Cardiac muscle cell (in vitro differentiated cells and primary cell): ENCODE measurements at regions not wholly inside any gene's neighbourhood (a gene's known extent, or its start where the extent isn't known, plus 50 kb on each side); places are given as distances from the start of the nearest gene placed in this dataset.
"Not testable (repeated sequence)": the region's sequence is repeated elsewhere in the genome, so short reads cannot be mapped to it uniquely, and the experiment has no call there.

Source experiments
- DNase-seq, 2 donors: peaks; one replicate each; pipeline versions ENCODE4 v3.0.0 to v3.0.0-alpha.2; 2010 to 2017; ENCODE audit warnings: low read depth in 1 of 2, low spot score in 1 of 2
- H3K27ac ChIP-seq: fragments of 200-600 bp; sonication (generic); 2 replicates; pipeline ENCODE4 v1.5.1; 2016
- H3K27me3 ChIP-seq: fragments of 200-600 bp; sonication (generic); 2 replicates; pipeline ENCODE4 v1.6.0; 2016; ENCODE audit warnings: control low read depth
- H3K36me3 ChIP-seq: fragments of 200-600 bp; sonication (generic); 2 replicates; pipeline ENCODE4 v1.5.1; 2016; ENCODE audit warnings: control low read depth
- H3K4me1 ChIP-seq: fragments of 200-600 bp; sonication (generic); 2 replicates; pipeline ENCODE4 v1.8.1; 2017; ENCODE audit warnings: low read depth, mild to moderate bottlenecking, mixed run types
- H3K4me3 ChIP-seq: fragments of 200-600 bp; sonication (generic); 2 replicates; pipeline ENCODE4 v1.5.1; 2016; ENCODE audit warnings: mild to moderate bottlenecking
- H3K9me3 ChIP-seq: fragments of 200-600 bp; sonication (generic); 2 replicates; pipeline ENCODE4 v1.5.1; 2017; ENCODE audit warnings: low read depth, mild to moderate bottlenecking, control low read depth
- TF ChIP-seq, protein P1 (sequence below): IDR thresholded peaks from 2 replicates; pipeline ENCODE4 v1.5.1; 2012; ENCODE audit warnings: low read depth, mild to moderate bottlenecking, low read length

DNA sequence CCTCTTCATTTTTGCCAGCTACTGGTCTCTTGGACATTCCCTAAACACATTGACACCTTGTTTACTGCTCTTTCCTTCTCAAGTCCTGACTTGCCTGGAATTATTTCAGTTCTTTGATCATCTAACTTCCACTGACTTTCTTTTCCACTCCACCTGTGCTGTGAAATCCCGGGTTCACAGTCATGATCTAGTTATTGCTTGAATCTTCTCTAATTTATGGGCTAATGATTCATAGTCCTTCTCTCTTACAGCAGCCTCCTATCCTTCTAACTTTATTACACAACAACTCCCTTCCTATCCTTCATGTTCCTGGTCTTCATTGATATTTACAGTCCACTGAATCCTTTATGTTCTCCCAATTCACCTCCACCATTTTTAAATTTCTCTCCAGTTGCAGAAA, 260.1 kb downstream of the C12orf75 start:
- no peaks in the 10 kb centered on the region for H3K9me3 ChIP-seq
- H3K36me3 ChIP-seq, result no peaks in the 10 kb centered on the region
- no peak for DNase-seq
- no peaks in the 10 kb centered on the region for H3K27me3 ChIP-seq
- no peaks in the 10 kb centered on the region for H3K4me1 ChIP-seq
- TF ChIP-seq, protein P1, sequence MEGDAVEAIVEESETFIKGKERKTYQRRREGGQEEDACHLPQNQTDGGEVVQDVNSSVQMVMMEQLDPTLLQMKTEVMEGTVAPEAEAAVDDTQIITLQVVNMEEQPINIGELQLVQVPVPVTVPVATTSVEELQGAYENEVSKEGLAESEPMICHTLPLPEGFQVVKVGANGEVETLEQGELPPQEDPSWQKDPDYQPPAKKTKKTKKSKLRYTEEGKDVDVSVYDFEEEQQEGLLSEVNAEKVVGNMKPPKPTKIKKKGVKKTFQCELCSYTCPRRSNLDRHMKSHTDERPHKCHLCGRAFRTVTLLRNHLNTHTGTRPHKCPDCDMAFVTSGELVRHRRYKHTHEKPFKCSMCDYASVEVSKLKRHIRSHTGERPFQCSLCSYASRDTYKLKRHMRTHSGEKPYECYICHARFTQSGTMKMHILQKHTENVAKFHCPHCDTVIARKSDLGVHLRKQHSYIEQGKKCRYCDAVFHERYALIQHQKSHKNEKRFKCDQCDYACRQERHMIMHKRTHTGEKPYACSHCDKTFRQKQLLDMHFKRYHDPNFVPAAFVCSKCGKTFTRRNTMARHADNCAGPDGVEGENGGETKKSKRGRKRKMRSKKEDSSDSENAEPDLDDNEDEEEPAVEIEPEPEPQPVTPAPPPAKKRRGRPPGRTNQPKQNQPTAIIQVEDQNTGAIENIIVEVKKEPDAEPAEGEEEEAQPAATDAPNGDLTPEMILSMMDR, result no peak
- no peak overlapping the region for H3K4me3 ChIP-seq
- H3K27ac ChIP-seq, result no peak overlapping the region

DNA sequence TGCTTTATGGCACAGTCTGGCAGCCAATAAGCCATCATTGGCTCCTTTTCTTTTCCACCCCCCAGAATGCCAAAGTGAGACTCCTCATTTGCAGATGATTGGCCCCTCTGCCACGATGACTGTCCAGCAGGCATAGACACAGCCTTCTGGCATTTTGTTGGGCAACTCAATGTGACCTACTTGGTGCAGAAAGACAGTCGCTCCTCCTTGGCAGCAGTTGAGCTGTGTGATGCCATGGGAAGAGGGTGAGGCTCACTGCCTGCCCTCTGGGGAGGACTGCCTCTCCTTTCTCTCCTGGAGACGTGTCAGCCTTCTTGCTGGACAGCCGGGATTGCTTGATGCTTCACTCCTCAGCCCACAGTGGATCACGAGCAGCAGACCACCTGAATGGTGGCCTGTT, 264.9 kb downstream of the C12orf75 start:
- TF ChIP-seq, protein P1, result no peak
- no peak overlapping the region for H3K27ac ChIP-seq
- H3K4me1 ChIP-seq, result no peaks in the 10 kb centered on the region
- no peaks in the 10 kb centered on the region for H3K27me3 ChIP-seq
- no peak overlapping the region for H3K4me3 ChIP-seq
- no peaks in the 10 kb centered on the region for H3K36me3 ChIP-seq
- H3K9me3 ChIP-seq, result no peaks in the 10 kb centered on the region
- no peak for DNase-seq

DNA sequence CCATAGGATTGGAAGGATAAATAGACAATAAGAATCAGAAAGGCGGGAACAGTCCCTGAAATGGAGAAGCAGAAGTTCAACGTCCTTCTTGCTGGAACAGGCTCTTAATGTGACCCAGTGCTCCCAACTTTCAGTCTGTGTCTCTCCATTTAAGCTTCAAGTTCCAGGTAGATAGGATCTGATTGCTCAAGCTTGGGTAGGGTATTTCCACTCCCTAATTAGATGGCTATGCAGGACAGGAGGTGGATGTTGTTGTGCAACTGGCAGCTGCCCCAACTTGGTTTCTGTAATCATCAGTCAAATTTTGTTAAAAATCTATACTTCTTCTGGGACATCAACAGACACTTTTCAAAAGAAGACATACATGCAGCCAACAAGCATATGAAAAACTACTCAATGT, 266.2 kb downstream of the C12orf75 start:
- DNase-seq, result no peak
- Histone ChIP-seq H3K27ac (no peak overlapping the region), H3K27me3 (no peaks in the 10 kb centered on the region), H3K36me3 (no peaks in the 10 kb centered on the region), H3K4me1 (peaks cover 3% of the 10 kb centered on the region), H3K4me3 (no peak overlapping the region), H3K9me3 (no peaks in the 10 kb centered on the region)
- TF ChIP-seq, protein P1, result no peak

DNA sequence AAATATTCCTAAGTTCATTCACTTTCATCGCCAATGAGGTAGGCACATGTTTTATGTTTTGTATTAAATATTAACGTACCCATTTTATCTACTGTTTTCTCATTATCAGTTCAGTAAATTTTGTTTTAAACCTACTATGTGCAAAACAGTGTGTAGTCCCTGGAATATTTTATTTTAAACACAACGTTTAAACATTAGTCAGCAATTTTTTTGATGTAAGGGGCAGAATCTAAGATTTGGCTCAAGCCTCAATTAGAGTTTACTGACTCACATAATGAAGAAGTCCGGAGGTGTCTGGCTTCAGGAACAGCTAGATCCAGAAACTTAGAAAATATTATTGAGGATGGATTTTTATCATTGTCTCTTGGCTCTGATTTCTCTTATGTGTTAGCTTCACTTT, 267.5 kb downstream of the C12orf75 start:
- H3K36me3 ChIP-seq, result no peaks in the 10 kb centered on the region
- H3K27ac ChIP-seq, result no peak overlapping the region
- peaks cover 3% of the 10 kb centered on the region for H3K4me1 ChIP-seq
- TF ChIP-seq, protein P1, result no peak
- H3K27me3 ChIP-seq, result no peaks in the 10 kb centered on the region
- no peak for DNase-seq
- no peaks in the 10 kb centered on the region for H3K9me3 ChIP-seq
- no peak overlapping the region for H3K4me3 ChIP-seq

DNA sequence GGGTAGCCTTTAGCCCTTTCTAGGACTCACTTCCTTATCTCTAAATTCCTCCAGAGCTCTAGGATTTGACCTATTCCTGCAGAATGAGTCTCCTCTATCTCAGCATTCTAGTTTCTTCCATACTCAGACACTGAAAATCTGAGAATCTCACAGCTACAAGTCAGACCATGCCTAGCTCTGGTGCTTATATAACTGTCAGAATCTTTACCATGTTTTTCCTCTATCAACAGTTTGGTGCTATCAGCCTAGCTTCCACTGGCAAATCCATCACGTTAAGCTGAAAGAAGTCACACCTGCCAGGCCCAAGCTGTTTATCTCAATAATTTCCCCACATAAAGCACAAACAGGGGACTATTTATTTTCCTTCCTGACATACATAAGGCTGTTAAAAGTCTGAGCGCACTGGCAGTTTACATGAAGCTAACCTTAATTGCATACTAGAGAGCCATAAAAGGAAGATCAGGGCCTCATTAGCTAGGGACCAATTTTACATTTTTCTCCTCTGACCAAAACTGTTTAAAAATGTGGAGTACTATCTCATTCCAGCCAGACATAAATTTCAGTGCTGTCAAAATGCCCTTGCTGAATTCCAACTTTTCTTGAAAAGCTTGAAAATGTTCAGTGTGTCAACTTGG, 270.5 kb downstream of the C12orf75 start:
- TF ChIP-seq, protein P1, result no peak
- no peaks in the 10 kb centered on the region for H3K36me3 ChIP-seq
- no peak overlapping the region for H3K4me3 ChIP-seq
- H3K27ac ChIP-seq, result no peak overlapping the region
- H3K9me3 ChIP-seq, result no peaks in the 10 kb centered on the region
- DNase-seq, result no peak
- H3K27me3 ChIP-seq, result no peaks in the 10 kb centered on the region
- peaks cover 3% of the 10 kb centered on the region for H3K4me1 ChIP-seq

DNA sequence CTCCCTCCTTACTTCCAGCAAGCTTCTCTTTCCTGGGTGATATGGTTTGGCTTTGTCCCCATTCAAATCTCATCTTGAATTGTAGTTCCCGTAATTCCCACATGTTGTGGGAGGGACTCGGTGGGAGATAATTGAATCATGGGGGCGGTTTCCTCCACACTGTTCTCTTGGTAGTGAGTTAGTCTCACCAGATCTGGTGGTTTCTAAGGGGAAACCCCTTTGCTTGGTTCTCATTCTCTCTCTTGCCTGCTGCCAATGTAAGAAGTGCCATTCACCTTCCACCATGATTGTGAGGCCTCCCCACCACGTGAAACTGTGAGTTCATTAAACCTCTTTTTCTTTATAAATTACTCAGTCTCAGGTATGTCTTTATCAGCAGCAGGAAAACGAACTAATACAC, 271.8 kb downstream of the C12orf75 start:
- not testable (repeated sequence) for H3K4me3 ChIP-seq, H3K27ac ChIP-seq, H3K27me3 ChIP-seq, H3K9me3 ChIP-seq, H3K36me3 ChIP-seq, H3K4me1 ChIP-seq
- peak in 1 of 2 donors; percentile 6 for DNase-seq

DNA sequence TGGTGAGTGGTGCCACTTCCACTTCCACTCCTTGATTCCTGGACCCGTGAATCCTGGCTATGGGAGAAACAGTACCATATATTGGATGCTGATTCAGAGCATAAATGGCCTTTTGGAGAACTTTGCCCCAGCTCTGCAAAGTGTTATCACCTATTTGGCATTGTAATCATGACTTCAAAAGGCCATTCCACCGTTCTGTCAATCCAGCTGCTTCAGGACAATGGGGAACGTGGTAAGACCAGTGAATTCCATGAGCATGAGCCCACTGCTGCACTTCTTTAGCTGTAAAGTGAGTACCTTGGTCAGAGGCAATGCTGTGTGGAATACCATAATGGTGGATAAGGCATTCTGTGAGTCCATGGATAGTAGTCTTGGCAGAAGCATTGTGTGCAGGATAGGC, 273.8 kb downstream of the C12orf75 start:
- H3K9me3 ChIP-seq, H3K36me3 ChIP-seq, DNase-seq, H3K4me3 ChIP-seq, H3K4me1 ChIP-seq, H3K27ac ChIP-seq, H3K27me3 ChIP-seq: not testable (repeated sequence)

DNA sequence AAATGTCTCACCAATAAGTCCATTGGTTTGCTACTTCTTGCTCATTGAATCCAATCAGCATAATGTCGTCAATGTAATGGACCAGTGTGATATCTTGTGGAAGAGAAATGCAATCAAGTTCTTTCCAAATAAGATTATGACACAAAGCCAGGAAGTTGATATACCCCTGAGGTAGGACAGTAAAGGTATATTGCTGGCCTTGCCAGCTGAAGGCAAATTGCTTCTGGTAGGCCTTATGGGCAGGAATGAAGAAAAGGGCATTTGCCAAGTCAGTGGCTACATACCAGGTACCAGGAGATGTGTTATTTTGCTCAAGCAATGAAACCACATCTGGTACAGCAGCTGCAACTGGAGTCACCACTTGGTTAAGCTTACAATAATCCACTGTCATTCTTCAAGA, 276.1 kb downstream of the C12orf75 start:
- not testable (repeated sequence) for H3K4me1 ChIP-seq, H3K9me3 ChIP-seq, H3K27ac ChIP-seq, H3K36me3 ChIP-seq, DNase-seq, H3K27me3 ChIP-seq, H3K4me3 ChIP-seq

DNA sequence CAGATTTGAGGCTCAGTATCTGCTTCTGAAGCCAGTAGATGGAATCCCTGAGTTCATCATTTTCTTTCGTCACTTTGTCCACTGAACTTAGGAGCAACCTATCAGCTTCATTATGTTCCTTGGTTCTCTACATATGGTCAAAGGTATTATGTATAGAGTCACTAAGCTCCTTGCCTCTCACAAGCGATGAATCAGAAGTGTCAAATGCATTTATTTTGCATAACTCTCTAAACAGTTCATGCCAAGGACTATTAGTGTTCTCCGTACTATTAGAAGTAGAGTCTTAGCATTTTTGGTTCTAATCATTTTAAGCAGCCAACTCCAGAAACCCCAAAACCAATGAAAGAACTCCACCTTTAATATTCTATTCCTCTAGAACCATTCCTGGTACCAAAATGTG, 278.5 kb downstream of the C12orf75 start:
- not testable (repeated sequence) for H3K27ac ChIP-seq, H3K36me3 ChIP-seq, H3K27me3 ChIP-seq, H3K4me3 ChIP-seq, DNase-seq, H3K9me3 ChIP-seq, H3K4me1 ChIP-seq
